Cardiac fibroblast (primary cell): ENCODE measurements at regions not wholly inside any gene's neighbourhood (a gene's known extent, or its start where the extent isn't known, plus 50 kb on each side); places are given as distances from the start of the nearest gene placed in this dataset.

Experiments used
- DNase-seq, 2 donors: peaks; one replicate each; pipeline versions ENCODE4 v3.0.0 to v3.0.0-alpha.2; 2010; ENCODE audit warnings: low read depth in 2 of 2
- H3K4me3 ChIP-seq, 2 donors: replicated peaks in 1 of 2; 1 replicate in 1 of 2; 2 replicates in 1 of 2; pipeline ENCODE4 v1.5.1; 2011; ENCODE audit warnings: low read depth in 2 of 2, low read length in 2 of 2, mild to moderate bottlenecking in 2 of 2, moderate library complexity in 1 of 2
- TF ChIP-seq, protein P1 (sequence below): IDR thresholded peaks from one replicate; pipeline ENCODE4 v1.5.1; 2011; ENCODE audit warnings: low read depth, mild to moderate bottlenecking, low read length, inconsistent platforms

DNA sequence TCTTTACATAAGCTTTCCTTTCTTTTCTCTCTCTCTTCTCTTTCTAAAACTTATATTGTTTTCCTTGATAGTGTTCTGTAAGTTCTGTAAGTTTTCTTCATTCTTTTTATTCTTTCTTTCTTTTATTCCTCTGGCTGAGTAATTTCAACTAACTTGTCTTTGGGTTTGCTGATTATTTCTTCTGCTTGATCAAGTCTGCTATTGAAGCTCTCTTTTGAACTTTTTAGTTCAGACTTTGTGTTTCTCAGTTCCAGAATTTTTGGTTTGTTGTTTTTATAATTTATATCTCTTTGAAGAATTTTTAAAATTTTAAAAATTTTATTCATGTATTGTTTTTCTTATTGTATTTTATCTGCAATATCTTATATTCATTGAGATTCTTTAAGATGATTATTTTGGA lies 795.8 kb upstream of the SALL3 start:
- H3K4me3 ChIP-seq: no peak overlapping the region
- TF ChIP-seq, protein P1, sequence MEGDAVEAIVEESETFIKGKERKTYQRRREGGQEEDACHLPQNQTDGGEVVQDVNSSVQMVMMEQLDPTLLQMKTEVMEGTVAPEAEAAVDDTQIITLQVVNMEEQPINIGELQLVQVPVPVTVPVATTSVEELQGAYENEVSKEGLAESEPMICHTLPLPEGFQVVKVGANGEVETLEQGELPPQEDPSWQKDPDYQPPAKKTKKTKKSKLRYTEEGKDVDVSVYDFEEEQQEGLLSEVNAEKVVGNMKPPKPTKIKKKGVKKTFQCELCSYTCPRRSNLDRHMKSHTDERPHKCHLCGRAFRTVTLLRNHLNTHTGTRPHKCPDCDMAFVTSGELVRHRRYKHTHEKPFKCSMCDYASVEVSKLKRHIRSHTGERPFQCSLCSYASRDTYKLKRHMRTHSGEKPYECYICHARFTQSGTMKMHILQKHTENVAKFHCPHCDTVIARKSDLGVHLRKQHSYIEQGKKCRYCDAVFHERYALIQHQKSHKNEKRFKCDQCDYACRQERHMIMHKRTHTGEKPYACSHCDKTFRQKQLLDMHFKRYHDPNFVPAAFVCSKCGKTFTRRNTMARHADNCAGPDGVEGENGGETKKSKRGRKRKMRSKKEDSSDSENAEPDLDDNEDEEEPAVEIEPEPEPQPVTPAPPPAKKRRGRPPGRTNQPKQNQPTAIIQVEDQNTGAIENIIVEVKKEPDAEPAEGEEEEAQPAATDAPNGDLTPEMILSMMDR: no peak
- no peak for DNase-seq

DNA sequence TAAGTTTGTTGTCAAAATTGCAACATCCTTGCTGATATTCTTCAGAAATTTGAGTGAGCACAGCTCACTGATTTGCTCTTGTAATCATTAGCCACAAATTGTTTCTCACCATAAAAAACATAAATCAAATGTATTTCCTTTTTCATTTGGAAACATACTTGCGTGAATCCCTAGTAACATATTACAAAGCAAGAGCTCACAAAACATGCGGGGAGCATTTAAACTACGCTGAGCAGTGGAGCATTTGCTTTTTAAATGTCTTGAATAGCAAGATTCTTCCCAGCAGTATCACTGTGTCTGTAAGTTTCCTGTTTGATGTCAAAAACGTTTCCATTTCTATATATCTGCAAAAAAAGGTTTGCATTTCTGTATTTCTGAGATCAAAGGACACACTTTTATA lies 788.3 kb upstream of the SALL3 start:
- DNase-seq: no peak
- no peak overlapping the region for H3K4me3 ChIP-seq

DNA sequence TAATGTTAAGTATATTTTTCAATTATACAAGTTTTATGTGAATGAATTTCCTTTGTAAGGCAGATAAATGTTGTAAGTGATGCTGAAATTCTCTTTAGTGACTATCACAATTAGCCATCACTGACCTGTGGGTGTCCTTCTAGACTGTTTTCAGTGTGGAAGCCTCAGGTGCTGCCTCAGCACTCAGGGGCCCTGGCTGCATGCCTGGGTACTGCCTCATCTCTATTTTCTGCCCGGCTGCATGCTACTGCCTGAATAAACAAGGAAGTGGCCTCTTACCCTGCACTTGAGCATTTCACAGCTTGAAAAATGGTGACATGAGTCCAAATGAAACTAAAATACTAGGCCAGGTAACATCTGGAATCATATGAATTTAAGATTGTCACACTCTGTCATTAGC lies 787.6 kb upstream of the SALL3 start:
- TF ChIP-seq, protein P1: no peak
- DNase-seq: no peak

More for the DNA sequence above, 788.3 kb upstream of the SALL3 start:
- TF ChIP-seq, protein P1: no peak

DNA sequence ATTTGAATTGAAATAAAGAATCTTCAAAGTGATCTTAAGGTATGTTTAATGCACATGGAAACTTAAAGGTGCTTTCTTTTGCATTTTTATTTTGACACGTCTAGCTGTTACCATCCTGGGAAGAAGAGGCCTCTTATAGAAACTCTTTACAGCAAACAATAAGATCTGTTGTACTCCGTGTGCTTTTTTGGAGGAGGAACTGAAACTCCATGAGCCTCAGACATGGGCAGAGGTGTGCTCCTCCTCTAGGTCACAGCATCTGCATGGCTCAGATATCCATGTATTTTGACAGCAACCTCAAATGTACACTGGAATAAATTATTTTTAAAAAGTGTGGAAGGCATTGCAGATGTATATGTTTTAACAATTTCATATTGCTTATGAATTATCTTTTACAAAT lies 783.3 kb upstream of the SALL3 start:
- TF ChIP-seq, protein P1: no peak
- DNase-seq: no peak

More for the DNA sequence above, 787.6 kb upstream of the SALL3 start:
- no peak overlapping the region for H3K4me3 ChIP-seq

DNA sequence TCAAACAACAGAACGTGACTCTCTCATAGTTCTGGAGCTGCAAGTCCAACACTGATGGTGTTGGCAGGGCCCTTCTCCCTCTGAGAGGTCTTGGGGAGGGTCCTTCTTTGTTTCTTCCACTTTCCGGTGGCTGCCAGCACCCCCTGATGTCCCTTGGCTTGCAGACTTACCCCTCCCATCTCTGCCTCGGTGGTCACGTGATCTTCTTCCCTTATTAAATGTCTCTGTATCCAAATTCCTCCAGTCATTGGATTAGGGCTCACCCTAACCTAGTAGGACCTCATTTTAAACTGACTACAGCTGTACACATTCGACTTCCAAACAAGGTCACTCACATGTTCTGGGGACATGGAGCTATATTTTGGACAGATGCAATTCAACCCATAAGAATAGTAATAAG lies 780.6 kb upstream of the SALL3 start:
- H3K4me3 ChIP-seq: no peak overlapping the region
- no peak for DNase-seq
- TF ChIP-seq, protein P1: no peak

More for the DNA sequence above, 783.3 kb upstream of the SALL3 start:
- H3K4me3 ChIP-seq: no peak overlapping the region

DNA sequence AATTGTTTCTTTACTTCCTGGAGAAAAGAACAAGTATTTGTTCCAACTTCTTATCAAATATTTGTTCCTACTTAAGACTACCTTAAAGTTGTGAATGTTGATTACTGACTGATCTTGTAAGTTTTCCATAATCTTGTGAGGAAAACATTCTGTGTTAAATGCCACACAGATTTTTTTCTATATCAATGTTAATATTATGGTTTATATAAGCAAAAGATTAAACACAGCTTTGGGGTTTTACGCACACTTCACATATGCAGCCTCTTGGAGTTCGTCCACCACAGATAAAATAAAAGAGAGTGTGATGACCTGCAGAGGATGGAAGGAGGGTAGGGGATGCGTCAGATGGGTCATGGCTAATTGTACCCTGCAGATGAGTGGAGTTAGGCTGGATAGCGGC lies 780.0 kb upstream of the SALL3 start:
- TF ChIP-seq, protein P1: no peak
- no peak for DNase-seq
- H3K4me3 ChIP-seq: no peak overlapping the region

DNA sequence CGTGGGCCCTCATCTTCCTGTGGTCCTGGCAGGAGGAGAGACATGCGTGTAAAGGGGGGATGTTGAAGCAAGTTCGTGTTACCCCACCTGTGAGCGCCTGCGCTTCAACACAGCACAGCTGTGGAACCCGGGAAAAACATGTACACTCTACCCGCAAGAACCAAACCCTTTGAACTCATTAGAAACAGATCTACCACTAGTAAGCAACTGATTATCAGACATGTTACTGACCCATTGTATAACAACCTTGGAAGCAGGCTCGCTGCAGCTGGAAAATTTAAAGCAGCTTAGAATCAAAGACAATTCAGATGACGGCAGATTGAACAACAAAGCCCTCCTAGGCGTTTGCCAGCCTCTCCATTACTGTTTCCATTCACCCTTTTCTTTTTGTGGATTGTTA lies 771.7 kb upstream of the SALL3 start:
- no peak for DNase-seq
- TF ChIP-seq, protein P1: no peak
- no peak overlapping the region for H3K4me3 ChIP-seq
